Fibroblast of lung (primary cell): ENCODE measurements at regions not wholly inside any gene's neighbourhood (a gene's known extent, or its start where the extent isn't known, plus 50 kb on each side); places are given as distances from the start of the nearest gene placed in this dataset.

Experiments
- DNase-seq, 2 donors: peaks; one replicate each; pipeline versions ENCODE4 v3.0.0 to v3.0.0-alpha.2; 2010; ENCODE audit warnings: low read depth in 2 of 2
- H2AFZ ChIP-seq: 2 replicates; pipeline ENCODE4 v1.5.1; 2012; ENCODE audit warnings: low read length, control low read depth, inconsistent platforms
- H3K27ac ChIP-seq: 2 replicates; pipeline ENCODE4 v1.5.1; 2011; ENCODE audit warnings: low read length, control low read depth; ENCODE audit not compliant: insufficient read depth
- H3K27me3 ChIP-seq: 2 replicates; pipeline ENCODE4 v1.5.1; 2011; ENCODE audit warnings: mild to moderate bottlenecking, low read length; ENCODE audit not compliant: control insufficient read depth, insufficient read depth
- H3K36me3 ChIP-seq: 2 replicates; pipeline ENCODE4 v1.5.1; 2011; ENCODE audit warnings: low read length; ENCODE audit not compliant: control insufficient read depth, insufficient read depth
- H3K4me1 ChIP-seq: 2 replicates; pipeline ENCODE4 v1.5.1; 2011; ENCODE audit warnings: low read length; ENCODE audit not compliant: control insufficient read depth, insufficient read depth; ENCODE audit errors: extremely low read depth
- H3K4me2 ChIP-seq: 2 replicates; pipeline ENCODE4 v1.5.1; 2011; ENCODE audit warnings: low read length, control low read depth; ENCODE audit not compliant: insufficient read depth; ENCODE audit errors: extremely low read depth
- H3K4me3 ChIP-seq, 4 experiments: fragments of 200-600 bp in 1 of 4; sonication (generic) in 1 of 4; replicated peaks in 1 of 4; 2 replicates each; pipeline ENCODE4 v1.5.1; 2011 to 2016; ENCODE audit warnings: low read length in 4 of 4, low read depth in 3 of 4, mild to moderate bottlenecking in 3 of 4, control low read depth in 2 of 4, inconsistent platforms in 1 of 4, mixed read lengths in 1 of 4; ENCODE audit not compliant: insufficient read depth in 1 of 4; ENCODE audit errors: control extremely low read depth in 1 of 4
- H3K79me2 ChIP-seq: 2 replicates; pipeline ENCODE4 v1.5.1; 2012; ENCODE audit warnings: mild to moderate bottlenecking, low read length, inconsistent platforms; ENCODE audit not compliant: control insufficient read depth, insufficient read depth
- H3K9ac ChIP-seq: 2 replicates; pipeline ENCODE4 v1.5.1; 2011; ENCODE audit warnings: mild to moderate bottlenecking, low read length, control low read depth; ENCODE audit not compliant: insufficient read depth
- H3K9me3 ChIP-seq: 2 replicates; pipeline ENCODE4 v1.5.1; 2012; ENCODE audit warnings: low read depth, low read length; ENCODE audit not compliant: control insufficient read depth, insufficient read depth
- H4K20me1 ChIP-seq: 2 replicates; pipeline ENCODE4 v1.5.1; 2011; ENCODE audit warnings: low read length; ENCODE audit not compliant: control insufficient read depth, insufficient read depth; ENCODE audit errors: extremely low read depth
- CTCF ChIP-seq, 2 donors: IDR thresholded peaks in 1 of 2; conservative IDR thresholded peaks in 1 of 2; 1 replicate in 1 of 2; 2 replicates in 1 of 2; pipeline ENCODE4 v1.5.1; 2011 to 2012; ENCODE audit warnings: low read length in 2 of 2, control low read depth in 1 of 2, inconsistent platforms in 1 of 2, low read depth in 1 of 2, mild to moderate bottlenecking in 1 of 2
- EZH2 ChIP-seq: IDR thresholded peaks from 2 replicates; pipeline ENCODE4 v1.5.1; 2012; ENCODE audit warnings: low read length, control low read depth, mild to moderate bottlenecking; ENCODE audit errors: missing control alignments

- no peak overlapping the region for H3K27ac ChIP-seq
- H3K4me3 ChIP-seq = no peak overlapping the region
- no peaks in the 10 kb centered on the region for H3K9me3 ChIP-seq
- H3K36me3 ChIP-seq = no peaks in the 10 kb centered on the region
- no peak overlapping the region for H3K9ac ChIP-seq
- no peaks in the 10 kb centered on the region for H3K79me2 ChIP-seq
- H2AFZ ChIP-seq = no peak overlapping the region
- no peaks in the 10 kb centered on the region for H4K20me1 ChIP-seq
- H3K4me2 ChIP-seq = no peak overlapping the region
- H3K4me1 ChIP-seq = peaks cover under 1% of the 10 kb centered on the region
- H3K27me3 ChIP-seq = no peaks in the 10 kb centered on the region
- TF ChIP-seq CTCF (conservative IDR thresholded peaks at IDR 0.05 in 1 of 2, IDR thresholded peaks at IDR 0.05 in 1 of 2; ENCODE audit: low read depth in 1 of 2, low read length in 2 of 2) (no peak), EZH2 (no peak)
- DNase-seq = no peak
Measured at GRCh38 chr14:65352964-65353530, 59.5 kb upstream of the FUT8 start.

- H3K27ac ChIP-seq = no peak overlapping the region
- H3K4me3 ChIP-seq = no peak overlapping the region
- TF ChIP-seq CTCF (conservative IDR thresholded peaks at IDR 0.05 in 1 of 2, IDR thresholded peaks at IDR 0.05 in 1 of 2; ENCODE audit: low read depth in 1 of 2, low read length in 2 of 2) = no peak
- no peak for TF ChIP-seq EZH2
Measured at GRCh38 chr14:65354131-65354530, 58.4 kb upstream of the FUT8 start.

GRCh38 chr14:65354715-65355114 lies 57.8 kb upstream of the FUT8 start:
- Histone ChIP-seq H3K36me3 (no peaks in the 10 kb centered on the region), H3K27ac (no peak overlapping the region), H4K20me1 (no peaks in the 10 kb centered on the region), H3K4me3 (no peak overlapping the region), H2AFZ (no peak overlapping the region), H3K9me3 (no peaks in the 10 kb centered on the region), H3K4me2 (no peak overlapping the region), H3K4me1 (no peaks in the 10 kb centered on the region), H3K27me3 (no peaks in the 10 kb centered on the region), H3K79me2 (no peaks in the 10 kb centered on the region), H3K9ac (no peak overlapping the region)
- DNase-seq = no peak
- TF ChIP-seq CTCF (conservative IDR thresholded peaks at IDR 0.05 in 1 of 2, IDR thresholded peaks at IDR 0.05 in 1 of 2; ENCODE audit: low read depth in 1 of 2, low read length in 2 of 2) (no peak), EZH2 (no peak)

More at GRCh38 chr14:65354131-65354530, 58.4 kb upstream of the FUT8 start:
- Histone ChIP-seq H3K9ac (no peak overlapping the region), H3K9me3 (no peaks in the 10 kb centered on the region), H3K36me3 (no peaks in the 10 kb centered on the region), H3K79me2 (no peaks in the 10 kb centered on the region), H3K4me2 (no peak overlapping the region), H3K27me3 (no peaks in the 10 kb centered on the region), H4K20me1 (no peaks in the 10 kb centered on the region), H3K4me1 (no peaks in the 10 kb centered on the region), H2AFZ (no peak overlapping the region)
- DNase-seq = no peak
